ENCODE measurements at regions not wholly inside any gene's neighbourhood (a gene's known extent, or its start where the extent isn't known, plus 50 kb on each side); places are given as distances from the start of the nearest gene placed in this dataset.

- intact Hi-C loops (cut with micrococcal nuclease), result no loop called here
- TF ChIP-seq RFX5 (IDR thresholded peaks at IDR 0.05; ENCODE audit: low read depth, low read length) (no peak), MAZ (IDR thresholded peaks at IDR 0.05; ENCODE audit: borderline replicate concordance, low read depth, low read length) (no peak), CEBPB (IDR thresholded peaks at IDR 0.05; ENCODE audit: low read depth, low read length) (no peak), BHLHE40 (IDR thresholded peaks at IDR 0.05; ENCODE audit: low read depth, low read length) (no peak), CTCF (conservative IDR thresholded peaks at IDR 0.05; ENCODE audit: low read depth, low read length) (no peak), FOS (IDR thresholded peaks at IDR 0.05; ENCODE audit: low read depth, low read length) (no peak), ELK1 (IDR thresholded peaks at IDR 0.05; ENCODE audit: borderline replicate concordance, low read depth, low read length) (no peak), MAFK (IDR thresholded peaks at IDR 0.05; ENCODE audit: low read depth, low read length) (no peak), RCOR1 (IDR thresholded peaks at IDR 0.05; ENCODE audit: insufficient replicate concordance, low read length) (no peak), NFE2L2 (IDR thresholded peaks at IDR 0.05; ENCODE audit: low read depth, low read length) (no peak), SMC3 (IDR thresholded peaks at IDR 0.05; ENCODE audit: low read depth, low read length) (no peak), POLR2A (IDR thresholded peaks at IDR 0.05; ENCODE audit: low read depth, low read length) (no peak), RAD21 (IDR thresholded peaks at IDR 0.05; ENCODE audit: low read length) (no peak), CHD1 (IDR thresholded peaks at IDR 0.05; ENCODE audit: low read depth, low read length) (no peak), USF2 (IDR thresholded peaks at IDR 0.05; ENCODE audit: low read depth, low read length) (no peak), MXI1 (IDR thresholded peaks at IDR 0.05; ENCODE audit: borderline replicate concordance, low read depth, low read length) (no peak)
- WGBS, 2 experiments (ENCODE audit: extremely low coverage in 2 of 2, insufficient read length in 1 of 2), result 65% methylated on average over 4 of the region's 9 CpGs; no CpG with 5 or more reads in 1 of the 2 experiments
- in situ Hi-C loops (cut with MboI; ENCODE audit: low sequenced_read_pairs), result no loop called here
- no peak overlapping the region for H2BK15ac ChIP-seq (ENCODE audit: low read depth, low read length)
- no peaks in the 10 kb centered on the region for H3K36me3 ChIP-seq (ENCODE audit: control insufficient read depth, insufficient read depth, low read length)
- H4K91ac ChIP-seq (ENCODE audit: insufficient read depth, low read depth, low read length), result no peak overlapping the region
- H3K27ac ChIP-seq (ENCODE audit: insufficient read depth, low read length), result no peak overlapping the region
- ChIA-PET POLR2A (ENCODE audit: unreplicated experiment) (no interaction called here), CTCF (interaction anchor here (1.7 kb wide), 1 partner anchor 16 kb away, joined by 5 read pairs; no protein-coding TSS in a partner anchor)
- ATAC-seq (ENCODE audit: low read depth) (no peak), DNase-seq (no peak)
- H2BK5ac ChIP-seq (ENCODE audit: low read depth, low read length, poor library complexity, severe bottlenecking), result no peak overlapping the region
- no peaks in the 10 kb centered on the region for H4K20me1 ChIP-seq (ENCODE audit: insufficient read depth, low read length)
- dilution Hi-C loops (cut with HindIII; ENCODE audit: low sequenced_read_pairs, unreplicated experiment), result no loop called here
- no peak overlapping the region for H2AK9ac ChIP-seq (replicated peaks; ENCODE audit: low read depth, low read length, poor library complexity)
- H2AFZ ChIP-seq (replicated peaks; ENCODE audit: low read length, poor library complexity), result peak overlapping the region; percentile 17
- BruUV-seq (replicated peaks), result no TSS peak
- peaks cover 10% of the 10 kb centered on the region for H3K27me3 ChIP-seq (ENCODE audit: control insufficient read depth, insufficient read depth, low read length)
- no peak overlapping the region for H3K23ac ChIP-seq (ENCODE audit: low read depth, low read length)
- H2BK20ac ChIP-seq (ENCODE audit: low read depth, low read length), result no peak overlapping the region; the same call in 1 of the 2 replicates
- H3K18ac ChIP-seq (ENCODE audit: low read depth, low read length), result no peak overlapping the region
- H2BK120ac ChIP-seq (ENCODE audit: low read depth, low read length), result no peak overlapping the region
- H3K9me1 ChIP-seq (ENCODE audit: insufficient read depth, low read length), result no peaks in the 10 kb centered on the region; the same call in 1 of the 2 replicates
- H3K4ac ChIP-seq (ENCODE audit: low read depth, low read length), result no peak overlapping the region
- no peak overlapping the region for H3K9ac ChIP-seq (ENCODE audit: low read depth, low read length)
- H3K14ac ChIP-seq (replicated peaks; ENCODE audit: low read depth, low read length), result no peak overlapping the region
- peaks cover 2% of the 10 kb centered on the region; the same call in 1 of the 2 replicates for H3K4me1 ChIP-seq (ENCODE audit: control insufficient read depth, insufficient read depth, low read length)
- H2AK5ac ChIP-seq (ENCODE audit: low read depth, low read length), result no peak overlapping the region
- H4K8ac ChIP-seq (ENCODE audit: low read depth in 2 of 2, low read length in 2 of 2), result no peak overlapping the region
- no peak overlapping the region for H3K56ac ChIP-seq (ENCODE audit: extremely low read depth, insufficient read depth, low read length)
- no peak overlapping the region for H3K4me2 ChIP-seq (ENCODE audit: low read depth, low read length)
- no peaks in the 10 kb centered on the region for H3K9me3 ChIP-seq (ENCODE audit: control insufficient read depth, insufficient read depth, low read length)
- H4K5ac ChIP-seq (ENCODE audit: low read depth, low read length), result no peak overlapping the region
- H3K4me3 ChIP-seq (ENCODE audit: insufficient read depth, low read depth, low read length), result no peak overlapping the region
- no peaks in the 10 kb centered on the region for H3K79me1 ChIP-seq (ENCODE audit: low read depth in 1 of 2, low read length in 2 of 2)
These were observed 119.2 kb downstream of the VAPA start for GRCh38 chr18:10033016-10033399.

Measured in IMR-90 (cell line).